Tibial artery (tissue), 4 donors: ENCODE measurements at regions not wholly inside any gene's neighbourhood (a gene's known extent, or its start where the extent isn't known, plus 50 kb on each side); places are given as distances from the start of the nearest gene placed in this dataset.

Experiments used
- DNase-seq, 2 donors: peaks; one replicate each; pipeline ENCODE4 v3.0.0-alpha.2; 2019
- H3K27ac ChIP-seq, 2 donors: fragments of 200-600 bp; sonication (generic) in 1 of 2; 1 replicate in 1 of 2; 2 replicates in 1 of 2; pipeline ENCODE4 v1.5.1; 2018 to 2019; ENCODE audit warnings: mild to moderate bottlenecking in 1 of 2
- H3K27me3 ChIP-seq, 2 donors: fragments of 200-600 bp; sonication (generic) in 1 of 2; one replicate each; pipeline versions ENCODE4 v1.5.1 to v1.6.0; 2016 to 2019
- H3K36me3 ChIP-seq, 3 donors: fragments of 200-600 bp; sonication (generic) in 2 of 3; one replicate each; pipeline ENCODE4 v1.5.1; 2016 to 2019; ENCODE audit warnings: mild to moderate bottlenecking in 2 of 3
- H3K4me1 ChIP-seq, 4 donors: fragments of 200-600 bp; sonication (generic) in 2 of 4; 1 replicate in 3 of 4; 2 replicates in 1 of 4; pipeline ENCODE4 v1.5.1; 2016 to 2019
- H3K4me3 ChIP-seq, 2 donors: fragments of 200-600 bp; sonication (generic) in 1 of 2; 1 replicate in 1 of 2; 2 replicates in 1 of 2; pipeline ENCODE4 v1.5.1; 2018 to 2019; ENCODE audit warnings: mild to moderate bottlenecking in 2 of 2
- H3K9me3 ChIP-seq, 3 donors: fragments of 200-600 bp; sonication (generic) in 1 of 3; one replicate each; pipeline ENCODE4 v1.5.1; 2016 to 2019
- intact Hi-C: fragments of 100-400 bp; cut with DNase I; formaldehyde crosslinking; loops from one replicate; pipeline ENCODE4 v1.15.0; 2023; ENCODE audit warnings: low total_unique reads
- TF ChIP-seq, protein P1 (sequence below), 2 experiments: fragments of 200-600 bp in 1 of 2; fragments of 450-650 bp in 1 of 2; IDR thresholded peaks; one replicate each; pipeline ENCODE4 v1.5.1; 2017 to 2019; ENCODE audit warnings: antibody characterized with exemption in 2 of 2, mild to moderate bottlenecking in 1 of 2, moderate library complexity in 1 of 2

- DNase-seq, result no peak
- TF ChIP-seq, protein P1, sequence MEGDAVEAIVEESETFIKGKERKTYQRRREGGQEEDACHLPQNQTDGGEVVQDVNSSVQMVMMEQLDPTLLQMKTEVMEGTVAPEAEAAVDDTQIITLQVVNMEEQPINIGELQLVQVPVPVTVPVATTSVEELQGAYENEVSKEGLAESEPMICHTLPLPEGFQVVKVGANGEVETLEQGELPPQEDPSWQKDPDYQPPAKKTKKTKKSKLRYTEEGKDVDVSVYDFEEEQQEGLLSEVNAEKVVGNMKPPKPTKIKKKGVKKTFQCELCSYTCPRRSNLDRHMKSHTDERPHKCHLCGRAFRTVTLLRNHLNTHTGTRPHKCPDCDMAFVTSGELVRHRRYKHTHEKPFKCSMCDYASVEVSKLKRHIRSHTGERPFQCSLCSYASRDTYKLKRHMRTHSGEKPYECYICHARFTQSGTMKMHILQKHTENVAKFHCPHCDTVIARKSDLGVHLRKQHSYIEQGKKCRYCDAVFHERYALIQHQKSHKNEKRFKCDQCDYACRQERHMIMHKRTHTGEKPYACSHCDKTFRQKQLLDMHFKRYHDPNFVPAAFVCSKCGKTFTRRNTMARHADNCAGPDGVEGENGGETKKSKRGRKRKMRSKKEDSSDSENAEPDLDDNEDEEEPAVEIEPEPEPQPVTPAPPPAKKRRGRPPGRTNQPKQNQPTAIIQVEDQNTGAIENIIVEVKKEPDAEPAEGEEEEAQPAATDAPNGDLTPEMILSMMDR (IDR thresholded peaks at IDR 0.05), result no peak
- H3K4me3 ChIP-seq, result no peak overlapping the region
- no peaks in the 10 kb centered on the region for H3K36me3 ChIP-seq
- no peak overlapping the region for H3K27ac ChIP-seq
- no peaks in the 10 kb centered on the region for H3K4me1 ChIP-seq
- no peaks in the 10 kb centered on the region for H3K9me3 ChIP-seq
- H3K27me3 ChIP-seq, result no peaks in the 10 kb centered on the region
- intact Hi-C loops, result no loop called here
These were observed 274.4 kb downstream of the DIRAS2 start for GRCh38 chr9:90368241-90368640.

DNA sequence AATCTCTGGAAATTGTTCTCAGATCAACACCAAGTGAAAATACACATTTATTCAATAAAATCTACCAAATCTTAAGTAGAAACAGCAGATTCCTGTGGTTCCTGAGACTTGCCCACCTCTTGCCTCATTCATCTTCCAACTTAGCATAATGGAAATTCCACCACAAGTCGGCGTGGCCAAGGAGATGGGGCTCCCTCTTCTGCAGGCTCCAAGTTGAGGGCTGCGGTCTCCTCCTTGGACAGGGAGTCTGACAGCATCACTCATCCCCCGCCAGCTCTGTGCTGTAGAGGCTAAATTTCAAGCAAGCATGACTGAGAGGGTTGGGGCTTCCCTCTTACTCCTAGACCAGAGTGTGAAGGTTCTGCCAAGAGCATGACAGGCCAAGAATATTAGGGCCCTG, 273.7 kb downstream of the DIRAS2 start:
- Histone ChIP-seq H3K9me3 (no peaks in the 10 kb centered on the region), H3K27me3 (no peaks in the 10 kb centered on the region), H3K27ac (no peak overlapping the region), H3K36me3 (no peaks in the 10 kb centered on the region), H3K4me3 (no peak overlapping the region), H3K4me1 (no peaks in the 10 kb centered on the region)
- no peak for DNase-seq
- TF ChIP-seq, protein P1 (IDR thresholded peaks at IDR 0.05), result no peak
- intact Hi-C loops, result no loop called here

GRCh38 chr9:90379771-90380170, 262.9 kb downstream of the DIRAS2 start:
- Histone ChIP-seq H3K36me3 (no peaks in the 10 kb centered on the region), H3K4me1 (no peaks in the 10 kb centered on the region), H3K27me3 (no peaks in the 10 kb centered on the region), H3K27ac (no peak overlapping the region), H3K9me3 (no peaks in the 10 kb centered on the region), H3K4me3 (no peak overlapping the region)
- no peak for DNase-seq
- TF ChIP-seq, protein P1 (IDR thresholded peaks at IDR 0.05), result no peak
- intact Hi-C loops, result no loop called here

DNA sequence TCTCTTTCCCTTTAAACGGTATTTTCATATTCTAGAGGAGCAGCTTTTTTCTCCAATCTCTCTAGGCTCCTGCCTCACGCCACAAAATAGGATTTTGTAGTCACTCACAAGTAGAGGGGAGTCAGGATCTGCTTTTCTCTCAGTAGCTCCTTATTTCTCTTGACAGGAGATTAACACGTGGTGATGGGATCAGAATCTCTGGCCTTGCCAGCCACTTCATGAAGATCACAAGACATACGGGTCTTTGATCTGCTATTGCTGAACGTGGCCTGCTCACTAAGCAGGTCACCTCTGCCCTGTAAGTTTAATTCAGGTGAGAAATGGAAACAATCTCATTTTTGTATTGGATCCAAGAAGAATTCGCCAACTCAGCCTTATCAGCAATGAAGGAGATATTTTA, 257.5 kb downstream of the DIRAS2 start:
- no peaks in the 10 kb centered on the region for H3K4me1 ChIP-seq

GRCh38 chr9:90393365-90394152, 249.1 kb downstream of the DIRAS2 start:
- DNase-seq, result no peak
- H3K27ac ChIP-seq, result no peak overlapping the region
- no peak overlapping the region for H3K4me3 ChIP-seq
- H3K4me1 ChIP-seq, result no peaks in the 10 kb centered on the region
- H3K27me3 ChIP-seq, result no peaks in the 10 kb centered on the region
- H3K36me3 ChIP-seq, result no peaks in the 10 kb centered on the region
- intact Hi-C loops, result no loop called here
- H3K9me3 ChIP-seq, result no peaks in the 10 kb centered on the region
- TF ChIP-seq, protein P1 (IDR thresholded peaks at IDR 0.05), result no peak

More for the DNA sequence above, 257.5 kb downstream of the DIRAS2 start:
- Histone ChIP-seq H3K36me3 (no peaks in the 10 kb centered on the region), H3K4me3 (no peak overlapping the region), H3K27ac (no peak overlapping the region), H3K9me3 (no peaks in the 10 kb centered on the region), H3K27me3 (no peaks in the 10 kb centered on the region)
- no peak for DNase-seq
- intact Hi-C loops, result no loop called here
- TF ChIP-seq, protein P1 (IDR thresholded peaks at IDR 0.05), result no peak
